Activated CD4-positive, alpha-beta T cell treated with anti-CD3 and anti-CD28 coated beads, Interleukin-2, Interleukin-4, amounts not matched to agents 100 ng/mL and 50 ng/mL, durations not matched to agents 16 hours and 8 hours (primary cell): ENCODE measurements at regions not wholly inside any gene's neighbourhood (a gene's known extent, or its start where the extent isn't known, plus 50 kb on each side); places are given as distances from the start of the nearest gene placed in this dataset.

Experiments
- DNase-seq: peaks from one replicate; pipeline ENCODE4 v3.0.0-alpha.2; 2020; ENCODE audit warnings: low spot score

DNA sequence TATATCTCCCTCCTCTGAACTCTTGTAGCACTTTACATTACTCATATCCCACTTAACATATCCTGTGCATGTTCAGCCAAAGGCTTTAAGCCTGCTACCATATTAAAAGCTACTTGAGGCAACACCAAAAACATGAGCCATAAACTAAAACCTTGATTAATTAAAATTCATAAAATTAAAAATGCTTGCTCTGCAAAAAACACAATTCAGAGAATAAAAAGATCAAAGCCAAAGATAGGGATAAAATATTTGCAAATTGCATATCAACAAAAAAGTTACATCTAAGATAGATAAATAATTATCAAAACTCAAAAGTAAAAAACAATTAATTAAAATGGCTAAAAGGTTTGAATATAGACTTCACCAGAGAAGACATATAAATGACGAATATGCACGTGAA lies 495.4 kb upstream of the PIK3C3 start:
- DNase-seq = no peak

DNA sequence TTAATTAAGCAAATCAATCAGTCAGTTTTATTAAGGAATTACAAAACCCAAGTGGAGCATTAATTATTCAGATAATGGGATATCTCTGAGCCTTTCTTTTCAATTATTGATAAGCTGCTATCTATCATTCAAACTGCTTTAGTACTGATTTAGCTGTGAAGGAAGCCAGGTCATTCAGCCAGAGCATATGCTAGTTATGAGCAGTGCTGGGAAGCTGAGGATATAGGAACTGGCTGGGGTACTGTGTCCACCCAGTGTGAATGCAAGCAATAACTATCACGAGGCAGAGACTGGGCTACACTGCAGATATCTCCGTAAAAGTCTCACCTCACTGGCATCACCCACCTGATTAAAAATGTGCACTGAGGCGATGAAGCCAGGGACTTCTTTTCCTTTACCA lies 496.7 kb upstream of the PIK3C3 start:
- no peak for DNase-seq

DNA sequence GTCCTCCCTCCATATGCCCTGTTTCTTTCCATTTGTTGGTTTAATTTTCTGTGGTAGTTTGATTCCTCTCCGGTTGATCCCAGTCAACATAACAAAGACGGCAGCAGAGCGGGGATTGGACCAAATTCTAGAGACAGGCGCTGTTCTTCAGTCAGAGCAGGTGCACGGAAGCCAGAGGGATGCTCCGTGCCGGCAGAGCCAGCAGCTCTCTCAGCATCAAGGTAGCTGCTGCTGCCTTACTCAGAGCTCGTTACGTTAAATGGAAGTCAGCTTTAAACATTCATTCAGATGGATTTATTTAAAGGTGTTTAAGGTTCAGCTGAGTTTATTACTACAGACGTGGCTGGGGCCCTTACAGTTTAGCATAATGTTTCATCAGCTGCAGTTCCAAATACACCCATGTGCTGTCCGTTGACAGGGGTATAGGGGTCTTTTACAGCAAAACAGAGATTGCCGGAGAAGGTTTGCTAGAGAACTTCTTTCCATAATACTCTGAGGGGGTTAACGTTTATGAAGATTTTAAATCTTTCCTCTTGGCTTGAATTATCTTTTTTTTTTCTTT lies 497.2 kb upstream of the PIK3C3 start:
- DNase-seq = no peak

DNA sequence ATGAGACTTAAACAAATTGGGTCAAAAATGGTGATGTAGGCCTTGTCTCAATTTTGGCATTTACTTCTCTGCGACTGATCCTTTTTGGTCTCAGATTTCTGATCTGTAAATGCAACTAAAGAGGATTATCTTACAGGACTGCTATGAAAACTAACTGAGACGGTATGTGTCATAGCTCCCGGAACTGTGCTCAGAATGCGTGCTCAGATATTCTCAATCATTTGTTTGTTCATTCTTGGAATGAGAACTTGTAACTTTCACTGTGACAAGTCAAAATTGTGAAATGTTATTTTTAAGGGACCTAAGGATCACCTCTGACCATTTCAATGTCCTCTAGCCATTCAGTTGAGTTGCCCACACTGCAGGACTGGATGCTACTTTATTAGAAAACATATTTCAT lies 498.2 kb upstream of the PIK3C3 start:
- DNase-seq = no peak

DNA sequence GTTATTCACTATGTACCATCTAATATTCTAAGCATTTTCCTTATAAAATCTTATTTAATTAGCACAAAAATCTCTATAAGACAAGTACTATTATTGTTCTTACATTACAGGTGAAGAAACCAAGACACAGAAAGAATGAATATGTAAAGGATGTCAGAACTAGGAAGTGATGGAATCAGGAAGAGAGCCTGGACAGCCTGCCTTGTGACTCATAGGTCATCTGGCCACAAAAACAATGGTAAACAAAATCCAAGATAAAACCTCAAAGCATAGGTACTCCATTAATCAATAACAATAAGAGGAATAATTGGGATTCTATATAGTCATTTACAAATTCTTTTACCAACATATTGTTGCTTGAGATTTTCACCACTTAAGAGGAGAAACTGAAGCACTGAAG lies 505.4 kb upstream of the PIK3C3 start:
- no peak for DNase-seq

DNA sequence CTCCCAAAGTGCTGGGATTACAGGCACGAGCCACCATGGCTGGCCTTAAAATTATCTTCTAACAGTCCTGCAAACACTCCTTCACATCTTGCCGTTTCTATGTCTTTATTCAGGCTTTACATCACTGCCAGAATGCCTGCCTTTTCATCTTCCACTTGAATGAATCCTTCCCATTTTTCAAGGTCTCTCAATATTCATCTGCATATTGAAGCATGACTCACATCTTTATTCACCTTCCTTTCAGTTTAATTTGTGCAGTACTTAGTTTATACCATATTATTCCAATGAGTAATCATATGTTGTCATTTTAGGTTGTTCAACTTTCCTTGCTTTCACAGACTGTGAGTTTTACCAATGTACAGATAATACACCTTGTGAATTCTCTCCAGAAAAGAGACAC lies 510.1 kb upstream of the PIK3C3 start:
- no peak for DNase-seq

DNA sequence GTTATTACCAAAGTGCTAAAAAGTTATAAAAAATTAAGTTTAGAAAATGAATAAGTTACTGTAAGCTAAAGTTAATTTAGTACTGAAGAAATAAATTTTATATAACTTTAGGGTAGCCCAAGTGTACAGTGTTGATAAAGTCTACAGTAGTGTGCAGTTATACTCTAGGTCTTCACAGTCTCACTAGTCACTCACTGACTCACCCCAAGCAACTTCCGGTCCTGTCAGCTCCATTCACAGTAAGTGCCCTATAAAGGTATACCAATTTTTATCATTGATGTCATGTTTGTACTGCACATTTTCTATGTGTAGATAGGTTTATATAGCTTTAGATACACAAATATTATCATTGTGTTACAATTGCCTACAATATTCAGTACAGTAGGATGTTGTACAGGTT lies 518.3 kb upstream of the PIK3C3 start:
- DNase-seq = no peak

DNA sequence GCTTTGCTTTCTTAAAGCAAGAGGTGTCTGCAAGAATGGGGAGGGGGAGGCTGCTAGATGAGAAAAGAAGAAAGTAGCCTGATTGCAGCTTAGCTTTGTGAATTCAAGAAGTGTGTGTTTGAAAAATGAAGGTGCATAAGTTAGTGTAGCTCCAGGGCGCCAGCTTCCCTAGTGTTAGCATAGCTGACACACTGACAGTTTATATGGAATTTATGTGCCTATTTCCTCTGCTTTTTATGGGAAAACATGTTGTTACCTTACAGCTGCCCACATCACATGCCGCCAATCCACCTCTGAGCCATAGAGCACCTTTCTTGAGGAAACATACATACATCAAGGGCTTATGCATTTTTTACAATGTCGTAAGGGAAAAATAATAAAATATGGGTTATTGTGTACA lies 536.4 kb upstream of the PIK3C3 start:
- no peak for DNase-seq

DNA sequence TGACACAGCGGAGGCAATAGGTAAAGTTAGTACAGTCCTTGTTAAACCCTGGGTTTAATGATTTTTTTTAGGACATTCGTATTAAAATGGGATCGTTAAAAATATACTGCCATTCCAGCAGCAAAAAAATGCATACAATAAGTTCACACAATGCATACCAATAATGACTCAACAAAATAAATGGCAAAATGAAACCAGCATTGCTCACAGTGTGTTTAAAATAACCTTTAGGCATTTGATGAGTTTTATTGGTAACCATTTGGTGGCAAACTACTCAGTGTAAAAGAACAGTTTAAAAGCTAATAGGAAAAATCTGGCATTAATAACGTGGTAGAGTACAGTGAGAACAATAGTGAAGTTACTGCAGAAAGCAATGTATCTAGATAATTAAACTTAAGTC lies 539.0 kb upstream of the PIK3C3 start:
- no peak for DNase-seq

DNA sequence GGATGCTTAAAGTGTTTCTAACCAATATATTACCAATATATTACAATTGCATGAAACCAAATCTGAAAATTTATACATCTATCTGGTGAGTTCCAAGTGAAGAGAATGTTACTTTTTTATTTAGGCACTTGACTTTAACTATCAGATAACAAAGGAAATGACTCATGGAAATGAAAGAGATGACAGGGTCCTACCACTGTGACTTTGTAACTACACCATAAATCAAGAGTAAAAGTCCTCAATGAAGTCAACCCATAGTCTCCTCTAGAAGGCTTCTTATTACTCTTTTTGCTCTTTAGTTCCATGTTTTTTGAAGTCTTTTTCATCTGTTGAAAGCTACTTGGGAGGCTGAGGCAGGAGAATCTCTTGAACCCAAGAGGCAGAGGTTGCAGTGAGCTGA lies 545.0 kb upstream of the PIK3C3 start:
- DNase-seq = no peak

DNA sequence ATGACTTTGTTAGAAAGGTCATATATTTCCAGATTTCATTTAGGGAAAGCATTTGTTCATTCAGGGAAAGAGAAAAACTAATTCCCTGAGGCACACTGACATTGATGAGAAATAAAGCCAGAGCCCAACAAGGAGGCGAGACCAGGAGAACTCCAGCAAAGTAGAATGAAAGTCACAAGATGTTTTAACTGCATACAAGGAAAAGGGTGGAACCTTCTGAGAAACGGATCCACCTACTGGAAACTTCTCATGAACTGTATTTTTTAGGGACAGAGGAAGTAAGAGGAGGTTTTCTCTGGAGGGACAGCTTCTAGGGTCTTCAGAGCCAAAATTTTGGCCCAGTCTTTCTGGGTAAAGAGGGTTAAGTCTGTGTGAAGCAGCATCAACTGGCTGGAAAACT lies 548.2 kb upstream of the PIK3C3 start:
- no peak for DNase-seq

DNA sequence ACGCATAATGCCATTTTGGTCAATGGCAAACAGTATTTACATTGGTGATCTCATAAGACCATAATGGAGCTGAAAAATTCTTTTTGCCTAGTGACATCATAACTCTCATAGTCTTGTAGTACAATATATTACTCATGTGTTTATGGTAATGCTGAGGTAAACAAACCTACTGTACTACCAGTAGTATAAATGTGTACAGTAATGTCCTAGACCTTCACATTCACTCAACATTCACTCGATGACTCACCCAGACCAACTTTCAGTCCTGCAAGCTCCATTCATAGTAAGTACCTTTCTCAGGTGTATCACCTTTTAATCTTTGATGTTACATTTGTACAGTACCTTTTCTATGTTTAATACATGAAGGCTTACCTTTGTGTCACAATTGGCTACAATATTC lies 558.2 kb upstream of the PIK3C3 start:
- no peak for DNase-seq

DNA sequence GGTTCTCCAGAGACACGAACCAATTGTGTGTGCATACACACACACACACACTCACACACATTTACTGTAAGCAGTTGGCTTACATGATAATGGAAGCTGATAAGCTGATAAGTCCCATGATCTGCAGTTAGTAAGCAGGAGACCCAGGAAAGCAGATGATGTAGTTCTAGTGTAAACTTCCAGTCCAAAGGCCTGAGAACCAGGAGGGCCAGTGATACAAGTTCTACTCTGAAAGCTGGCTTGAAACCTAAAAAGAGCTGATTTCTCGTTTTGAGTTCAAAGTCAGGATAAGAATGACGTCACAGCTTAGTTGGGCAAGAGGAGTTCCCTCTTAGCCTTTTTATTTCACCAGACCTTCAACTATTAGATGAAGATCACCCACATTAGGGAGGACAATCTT lies 558.8 kb upstream of the PIK3C3 start:
- no peak for DNase-seq

DNA sequence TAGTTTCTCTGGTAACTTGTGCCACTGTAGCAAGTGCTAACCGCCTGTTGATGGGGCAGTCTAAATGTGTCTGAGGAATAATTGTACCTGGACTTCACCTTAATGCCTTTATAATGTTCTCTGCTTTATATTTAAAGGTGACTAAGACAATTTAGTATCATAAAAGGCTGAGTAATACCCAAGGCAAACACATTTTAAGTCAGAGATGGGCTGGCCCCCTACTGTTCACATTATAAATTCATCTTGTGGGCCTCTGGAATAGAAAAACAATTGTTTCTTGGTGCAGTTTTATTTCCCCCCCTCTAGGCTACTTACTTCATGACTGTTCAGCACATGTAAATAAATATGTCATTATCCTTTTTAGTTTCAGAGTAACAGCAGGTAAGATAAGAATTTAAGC lies 559.3 kb upstream of the PIK3C3 start:
- no peak for DNase-seq

DNA sequence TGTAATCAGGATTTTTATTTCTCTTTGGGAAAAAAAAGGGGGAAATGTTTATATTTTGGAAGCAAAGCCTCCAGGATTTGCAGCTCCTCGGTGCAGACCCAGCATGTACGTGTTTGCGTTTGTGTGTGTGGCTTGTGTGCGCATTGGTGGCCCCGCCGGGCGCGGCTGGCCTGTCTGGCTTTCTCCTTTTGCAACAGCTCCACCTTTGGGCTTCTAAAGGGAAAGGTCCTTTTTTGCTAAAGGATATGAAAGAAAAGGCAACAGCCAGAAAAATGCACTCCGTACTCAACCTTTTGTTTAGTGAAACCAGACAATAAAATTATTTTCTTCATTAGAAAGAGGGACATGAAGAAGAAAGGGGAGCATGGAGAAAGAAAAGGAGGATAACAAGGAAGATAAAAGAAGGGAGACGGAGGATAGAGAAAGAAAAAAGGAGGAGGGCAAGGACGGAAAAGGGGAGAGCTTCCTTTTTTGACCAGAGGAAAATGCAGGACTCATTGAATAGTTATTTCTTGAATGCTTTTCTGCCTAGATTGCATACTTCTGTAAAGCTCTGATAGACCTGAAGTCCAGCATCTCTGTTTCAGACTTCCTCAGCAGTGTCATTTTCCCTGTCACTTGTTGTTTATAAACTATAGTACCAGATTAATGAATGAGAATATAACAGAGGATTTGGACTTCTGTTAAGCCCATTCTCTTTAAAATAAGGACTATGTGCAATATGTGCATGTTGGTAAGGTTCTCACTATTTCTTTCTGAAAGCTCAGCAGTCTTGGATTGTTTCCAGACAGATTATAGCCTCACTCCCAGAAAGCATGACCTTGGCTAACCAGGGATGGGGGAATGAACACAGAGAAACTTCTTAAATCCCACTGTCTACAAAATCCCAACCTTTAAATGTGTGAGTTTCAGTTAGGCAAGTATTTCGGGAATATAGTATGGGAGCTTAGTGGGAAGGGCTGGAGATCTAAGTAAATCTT lies 563.1 kb upstream of the PIK3C3 start:
- peak; percentile 14 for DNase-seq

DNA sequence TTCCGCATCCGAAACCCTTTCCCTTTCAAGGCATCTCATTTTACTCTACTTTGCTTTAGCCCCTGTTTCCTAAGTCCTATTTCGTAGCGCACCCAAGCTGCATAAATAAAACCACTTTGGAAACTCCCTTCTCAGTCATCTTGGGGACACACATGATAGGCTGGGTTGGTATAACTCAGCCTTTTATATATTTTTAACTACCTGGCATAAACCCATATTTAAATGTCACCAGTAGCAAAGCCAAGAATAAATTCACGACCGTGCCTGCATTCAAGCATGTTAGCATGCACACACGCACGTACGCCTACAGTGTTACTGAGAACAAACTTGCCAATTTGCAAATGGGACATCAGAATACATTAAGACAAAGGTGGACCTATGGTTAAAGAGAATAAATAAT lies 564.7 kb upstream of the PIK3C3 start:
- DNase-seq = no peak

DNA sequence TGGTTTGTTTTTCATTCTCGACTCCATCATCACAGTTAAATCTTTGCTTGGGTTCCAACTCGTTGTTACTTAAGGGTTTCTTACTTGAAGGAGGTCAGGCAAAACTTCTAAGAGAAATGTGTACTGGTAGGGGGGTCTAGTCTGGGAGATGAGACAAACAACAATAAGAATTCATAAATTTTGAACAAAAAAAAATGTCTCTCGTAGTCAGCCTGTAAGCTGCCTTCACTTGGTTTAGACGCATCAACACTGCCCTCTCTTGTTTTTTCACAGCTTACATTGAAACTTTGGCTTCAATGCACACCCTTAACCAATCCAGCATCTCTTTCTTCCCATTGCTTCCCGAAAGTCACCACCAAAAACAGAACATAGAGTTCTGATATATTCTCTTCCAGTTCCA lies 576.4 kb upstream of the PIK3C3 start:
- DNase-seq = no peak

DNA sequence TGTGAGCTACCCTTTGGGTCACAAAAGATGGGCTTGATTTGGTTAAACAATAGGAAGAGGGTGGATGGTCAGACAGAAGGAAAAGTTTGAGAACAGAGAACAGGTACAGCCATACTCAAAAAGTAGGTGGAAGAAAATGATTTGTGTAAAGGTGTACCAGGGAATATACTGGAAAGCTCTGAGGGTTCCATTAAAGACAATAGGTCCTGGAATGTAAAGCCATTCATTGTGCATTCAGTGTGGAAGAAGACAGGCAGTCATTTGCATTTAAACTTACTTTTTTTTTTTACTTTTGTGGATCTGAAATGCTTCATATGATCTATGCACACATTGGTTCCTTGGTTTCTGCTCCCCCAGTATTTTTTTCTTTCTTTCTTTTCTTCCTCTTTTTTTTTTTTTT lies 581.4 kb upstream of the PIK3C3 start:
- DNase-seq = no peak

DNA sequence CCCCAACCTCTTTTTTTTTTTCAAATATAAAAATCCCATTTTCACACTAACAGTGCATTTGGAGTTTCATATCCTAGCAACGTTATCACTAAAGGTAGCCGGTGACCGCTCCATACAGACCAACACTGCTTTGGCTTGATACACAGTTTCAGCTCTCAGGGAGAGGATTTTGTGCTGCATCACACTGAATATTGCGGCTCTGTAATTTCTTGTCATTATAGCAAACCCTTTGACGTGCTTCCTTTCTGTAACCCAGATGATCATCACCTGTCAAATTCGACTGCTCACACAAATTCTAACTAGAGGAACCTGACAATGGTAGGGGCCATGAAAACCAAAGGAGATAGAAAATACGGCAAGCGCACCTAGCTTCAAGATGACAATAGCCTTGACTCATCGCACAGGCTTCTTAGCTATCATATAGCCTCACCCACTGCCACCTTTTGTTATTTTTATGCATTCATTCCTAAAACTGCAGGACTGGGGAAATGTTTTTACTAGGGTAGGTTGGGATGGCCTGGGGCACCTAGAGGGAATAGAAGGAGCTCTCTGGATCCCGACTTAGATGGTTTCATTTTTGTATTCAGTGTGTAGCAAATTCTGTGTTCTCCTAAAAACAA lies 582.9 kb upstream of the PIK3C3 start:
- DNase-seq = no peak

DNA sequence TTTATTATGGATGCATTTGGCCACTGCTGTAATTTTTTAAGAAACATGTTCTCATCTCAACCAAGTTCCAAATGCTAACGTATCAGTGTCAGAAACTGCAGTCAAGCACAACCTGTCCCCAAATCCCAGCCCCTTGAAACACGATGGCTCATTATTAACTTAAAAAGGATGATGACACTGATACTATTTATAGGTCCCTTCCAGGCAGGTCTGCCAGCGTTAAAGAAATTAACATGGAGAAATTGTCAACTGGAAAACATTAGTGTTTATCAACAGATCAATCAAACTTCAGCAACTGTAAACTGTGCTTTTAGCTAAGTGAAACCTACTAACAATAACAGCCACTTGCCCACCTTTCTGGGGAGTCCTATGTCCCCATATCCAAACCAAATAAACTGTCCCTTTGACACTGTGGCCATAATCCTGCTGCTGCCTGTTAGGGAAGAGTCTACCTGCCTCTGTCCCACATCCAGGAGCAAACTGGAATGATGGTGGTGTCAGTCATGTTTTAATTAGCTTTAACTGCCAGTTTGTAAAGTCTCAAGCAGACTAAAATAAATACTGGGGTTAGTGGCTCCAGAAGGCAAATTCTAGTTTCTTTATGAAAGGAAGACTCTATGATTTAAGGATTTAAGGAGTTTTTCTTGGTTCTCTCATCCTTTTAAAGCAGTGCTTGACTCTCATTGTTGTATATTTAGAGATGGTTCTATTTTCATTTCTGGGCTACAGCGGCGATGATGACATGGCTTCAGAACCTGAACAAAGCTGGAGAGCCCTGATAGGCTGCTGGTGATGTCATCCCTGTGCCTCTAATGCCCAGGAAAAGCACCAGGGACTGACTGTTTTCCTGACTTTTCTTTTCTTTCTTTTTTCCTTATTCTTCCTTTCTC lies 583.6 kb upstream of the PIK3C3 start:
- no peak for DNase-seq

DNA sequence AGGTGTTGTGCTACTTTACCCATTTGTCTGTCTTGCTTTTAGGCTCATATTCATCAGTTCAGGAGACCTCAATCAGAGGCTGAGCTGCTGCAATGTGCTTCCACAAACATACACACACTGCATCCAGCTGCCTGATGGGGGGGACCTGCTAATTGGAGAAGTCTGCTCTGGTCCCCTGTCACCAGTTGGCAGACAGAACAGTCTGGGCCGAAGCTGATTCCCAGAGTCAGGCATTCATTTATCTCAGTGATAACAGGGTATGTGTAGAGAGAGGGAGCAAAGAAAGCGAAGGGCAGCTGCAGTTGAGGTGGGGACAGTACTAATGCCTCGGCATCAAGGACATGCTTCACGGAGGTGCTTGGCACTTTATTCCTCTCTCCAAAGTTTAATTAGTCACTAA lies 584.3 kb upstream of the PIK3C3 start:
- no peak for DNase-seq

DNA sequence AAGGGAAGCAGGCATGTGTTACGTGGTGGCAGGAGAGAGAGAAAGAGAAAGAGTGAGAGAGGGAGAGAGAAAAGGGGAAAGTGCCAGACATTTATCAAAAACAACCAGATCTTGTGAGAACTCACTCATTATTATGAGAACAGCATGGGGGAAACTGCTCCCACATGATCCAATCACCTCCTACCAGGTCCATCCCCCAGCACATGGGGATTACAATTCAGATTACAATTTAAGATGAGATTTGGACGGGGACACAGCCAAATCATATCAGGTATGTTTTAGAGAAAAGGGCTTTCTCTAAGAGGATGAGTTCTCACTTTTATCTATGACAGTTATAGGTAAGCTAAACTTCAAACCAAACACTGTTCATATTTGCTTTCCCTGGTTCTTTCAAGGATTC lies 597.3 kb upstream of the PIK3C3 start:
- DNase-seq = no peak
